IMR-90 (cell line): ENCODE measurements at regions not wholly inside any gene's neighbourhood (a gene's known extent, or its start where the extent isn't known, plus 50 kb on each side); places are given as distances from the start of the nearest gene placed in this dataset.

Source experiments
- ATAC-seq: fragments of 200-7000 bp; cut with Tn5 transposase; 2 replicates; pipeline ENCODE4 v1.9.1; 2020; ENCODE audit warnings: low read depth, mild to moderate bottlenecking, moderate library complexity
- BruUV-seq: library from RNA; stranded (reverse); fragments of 400-500 nt; replicated peaks from 2 replicates; lab custom pipeline; 2021; lab: Mats Ljungman, UMichigan
- CTCF ChIA-PET: fragments of 300-600 bp; formaldehyde crosslinking; extraction: SDS; loops from one replicate; lab custom pipeline; 2021; ENCODE audit warnings: antibody characterized with exemption; lab: Yijun Ruan, JAX
- POLR2A ChIA-PET: fragments of 300-600 bp; sonication (Branson Sonifier 250); formaldehyde crosslinking; loops from one replicate; lab custom pipeline; 2022; ENCODE audit warnings: antibody characterized with exemption; ENCODE audit not compliant: unreplicated experiment; lab: Charles Lee
- DNase-seq: peaks from one replicate; pipeline ENCODE4 v3.0.0; 2013
- H2AFZ ChIP-seq: replicated peaks from 2 replicates; pipeline ENCODE3; 2013; ENCODE audit warnings: low read length, mild to moderate bottlenecking; ENCODE audit not compliant: poor library complexity
- H2AK5ac ChIP-seq: 2 replicates; pipeline ENCODE4 v1.6.1; 2013; ENCODE audit warnings: low read depth, low read length, inconsistent platforms
- H2AK9ac ChIP-seq: replicated peaks from 2 replicates; pipeline ENCODE3; 2013; ENCODE audit warnings: mild to moderate bottlenecking, low read depth, low read length, moderate library complexity; ENCODE audit not compliant: poor library complexity
- H2BK120ac ChIP-seq: 2 replicates; pipeline ENCODE4 v1.6.1; 2013; ENCODE audit warnings: low read depth, low read length, inconsistent platforms
- H2BK15ac ChIP-seq: 3 replicates; pipeline ENCODE4 v1.6.1; 2013; ENCODE audit warnings: low read depth, low read length, inconsistent platforms
- H2BK20ac ChIP-seq: 2 replicates; pipeline ENCODE4 v1.6.1; 2013; ENCODE audit warnings: low read depth, mild to moderate bottlenecking, inconsistent platforms, low read length, moderate library complexity
- H2BK5ac ChIP-seq: 2 replicates; pipeline ENCODE4 v1.6.1; 2013; ENCODE audit warnings: mild to moderate bottlenecking, low read depth, low read length, inconsistent platforms; ENCODE audit not compliant: poor library complexity, severe bottlenecking
- H3K14ac ChIP-seq: replicated peaks from 2 replicates; pipeline ENCODE4 v1.6.1; 2013; ENCODE audit warnings: low read depth, low read length, inconsistent platforms
- H3K18ac ChIP-seq: 2 replicates; pipeline ENCODE4 v1.6.1; 2013; ENCODE audit warnings: low read depth, low read length, control low read depth
- H3K23ac ChIP-seq: 2 replicates; pipeline ENCODE4 v1.6.1; 2013; ENCODE audit warnings: low read depth, low read length, inconsistent platforms
- H3K27ac ChIP-seq: 2 replicates; pipeline ENCODE4 v1.5.1; 2013; ENCODE audit warnings: mild to moderate bottlenecking, control low read depth, low read length; ENCODE audit not compliant: insufficient read depth
- H3K27me3 ChIP-seq: 2 replicates; pipeline ENCODE4 v1.6.1; 2013; ENCODE audit warnings: low read length; ENCODE audit not compliant: control insufficient read depth, insufficient read depth
- H3K36me3 ChIP-seq: 2 replicates; pipeline ENCODE4 v1.6.1; 2013; ENCODE audit warnings: low read length, mixed read lengths; ENCODE audit not compliant: control insufficient read depth, insufficient read depth
- H3K4ac ChIP-seq: 2 replicates; pipeline ENCODE4 v1.6.1; 2013; ENCODE audit warnings: low read depth, low read length, inconsistent platforms
- H3K4me1 ChIP-seq: 2 replicates; pipeline ENCODE4 v1.6.1; 2013; ENCODE audit warnings: low read length, mixed read lengths; ENCODE audit not compliant: control insufficient read depth, insufficient read depth
- H3K4me2 ChIP-seq: 2 replicates; pipeline ENCODE4 v1.6.1; 2013; ENCODE audit warnings: low read depth, mild to moderate bottlenecking, control low read depth, low read length, moderate library complexity
- H3K4me3 ChIP-seq: 2 replicates; pipeline ENCODE4 v1.5.1; 2013; ENCODE audit warnings: low read depth, mild to moderate bottlenecking, control low read depth, low read length, moderate library complexity; ENCODE audit not compliant: insufficient read depth
- H3K56ac ChIP-seq: 2 replicates; pipeline ENCODE4 v1.6.1; 2013; ENCODE audit warnings: low read length, inconsistent platforms; ENCODE audit not compliant: insufficient read depth; ENCODE audit errors: extremely low read depth
- H3K79me1 ChIP-seq, 2 experiments: 2 replicates each; pipeline ENCODE4 v1.6.1; 2013; ENCODE audit warnings: low read length in 2 of 2, inconsistent platforms in 1 of 2, low read depth in 1 of 2
- H3K9ac ChIP-seq: 2 replicates; pipeline ENCODE4 v1.6.1; 2013; ENCODE audit warnings: low read depth, low read length, control low read depth
- H3K9me1 ChIP-seq: 2 replicates; pipeline ENCODE4 v1.6.1; 2013; ENCODE audit warnings: low read length, inconsistent platforms; ENCODE audit not compliant: insufficient read depth
- H3K9me3 ChIP-seq: 2 replicates; pipeline ENCODE4 v1.6.1; 2013; ENCODE audit warnings: low read length; ENCODE audit not compliant: control insufficient read depth, insufficient read depth
- H4K20me1 ChIP-seq: 2 replicates; pipeline ENCODE4 v1.6.1; 2013; ENCODE audit warnings: low read length, inconsistent platforms; ENCODE audit not compliant: insufficient read depth
- H4K5ac ChIP-seq: 2 replicates; pipeline ENCODE4 v1.6.1; 2013; ENCODE audit warnings: mild to moderate bottlenecking, low read depth, low read length, control low read depth
- H4K8ac ChIP-seq, 2 experiments: 2 replicates each; pipeline ENCODE4 v1.6.1; 2013; ENCODE audit warnings: low read depth in 2 of 2, low read length in 2 of 2, control low read depth in 1 of 2, inconsistent platforms in 1 of 2
- H4K91ac ChIP-seq: 2 replicates; pipeline ENCODE4 v1.6.1; 2013; ENCODE audit warnings: low read depth, low read length, inconsistent platforms; ENCODE audit not compliant: insufficient read depth
- MXI1 ChIP-seq: IDR thresholded peaks from 2 replicates; pipeline ENCODE4 v1.6.1; 2012; ENCODE audit warnings: low read depth, mild to moderate bottlenecking, low read length, moderate library complexity, borderline replicate concordance
- WGBS, 2 experiments: methylation state at CpG; one replicate each; pipeline versions ENCODE4 v1.1.5 to v1.1.7; 2013; ENCODE audit warnings: missing lambda C conversion rate in 2 of 2; ENCODE audit not compliant: insufficient read length in 1 of 2; ENCODE audit errors: extremely low coverage in 2 of 2; 5-methylcytosine and 5-hydroxymethylcytosine counted together
- dilution Hi-C: fragments of 300-500 bp; cut with HindIII; formaldehyde crosslinking; loops from one replicate; pipeline ENCODE4 v1.14.3; 2018; ENCODE audit warnings: low sequenced_read_pairs; ENCODE audit not compliant: unreplicated experiment
- in situ Hi-C: fragments of 300-500 bp; cut with MboI; formaldehyde crosslinking; loops from 3 replicates; pipeline ENCODE4 v1.14.3; 2019; ENCODE audit warnings: low sequenced_read_pairs, inconsistent platforms, mixed read lengths
- intact Hi-C: fragments of 100-400 bp; cut with micrococcal nuclease; formaldehyde crosslinking; loops from 2 replicates; pipeline ENCODE4 v1.10.0; 2022

DNA sequence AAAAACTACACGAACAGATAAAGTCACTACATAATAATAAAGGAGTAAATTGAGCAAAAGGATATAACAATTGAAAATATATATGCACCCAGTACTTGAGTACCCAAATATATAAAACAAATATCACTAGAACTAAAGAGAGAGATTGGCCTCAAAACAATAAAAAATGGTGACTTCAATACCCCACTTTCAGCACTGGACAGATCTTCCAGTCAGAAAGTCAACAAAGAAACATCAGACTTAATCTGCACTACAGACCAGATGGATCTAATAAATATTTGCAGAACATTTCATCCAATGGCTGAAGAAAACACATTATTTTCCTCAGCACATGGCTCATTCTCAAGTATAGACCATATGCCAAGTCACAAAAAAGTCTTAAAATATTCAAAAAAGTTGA lies 503.6 kb downstream of the NAP1L3 start:
- Histone ChIP-seq H4K20me1 (no peaks in the 10 kb centered on the region), H4K91ac (no peak overlapping the region), H3K9me1 (no peaks in the 10 kb centered on the region), H3K4me1 (no peaks in the 10 kb centered on the region), H3K4me3 (no peak overlapping the region), H3K27ac (no peak overlapping the region), H3K9me3 (no peaks in the 10 kb centered on the region), H3K14ac (no peak overlapping the region), H3K56ac (no peak overlapping the region), H3K23ac (no peak overlapping the region), H3K79me1 (no peaks in the 10 kb centered on the region), H3K27me3 (no peaks in the 10 kb centered on the region), H3K36me3 (no peaks in the 10 kb centered on the region), H2AK5ac (no peak overlapping the region), H3K18ac (no peak overlapping the region), H2BK15ac (no peak overlapping the region), H3K4ac (no peak overlapping the region), H2AK9ac (no peak overlapping the region), H2BK20ac (no peak overlapping the region), H2AFZ (no peak overlapping the region), H3K9ac (no peak overlapping the region), H2BK120ac (no peak overlapping the region), H3K4me2 (no peak overlapping the region), H4K5ac (no peak overlapping the region), H2BK5ac (no peak overlapping the region), H4K8ac (no peak overlapping the region)
- in situ Hi-C loops = no loop called here
- WGBS, 2 experiments = no CpG with 5 or more reads among the region's 1 CpG
- POLR2A ChIA-PET = no interaction called here
- dilution Hi-C loops = no loop called here
- ATAC-seq = no peak
- DNase-seq = no peak
- BruUV-seq = no TSS peak
- intact Hi-C loops = no loop called here
- CTCF ChIA-PET = no interaction called here
- TF ChIP-seq MXI1 = no peak
